OCI-LY3 (cell line): ENCODE measurements at regions not wholly inside any gene's neighbourhood (a gene's known extent, or its start where the extent isn't known, plus 50 kb on each side); places are given as distances from the start of the nearest gene placed in this dataset.

Experiments used
- CTCF ChIP-seq: fragments of 200-600, 300-600 bp; sonication (generic); IDR thresholded peaks from 2 replicates; pipeline ENCODE4 v1.5.1; 2014; ENCODE audit warnings: antibody characterized with exemption, low read length, low read depth
- EZH2phosphoT487 ChIP-seq: fragments of 200-600 bp; shearing (Covaris generic); IDR thresholded peaks from 2 replicates; pipeline ENCODE4 v1.6.1; 2018; ENCODE audit warnings: antibody characterized with exemption, mixed run types, low read depth

GRCh38 chr22:47657224-47657623, 894.8 kb downstream of the TBC1D22A start:
- TF ChIP-seq CTCF (no peak), EZH2phosphoT487 (no peak)
